ENCODE measurements at regions not wholly inside any gene's neighbourhood (a gene's known extent, or its start where the extent isn't known, plus 50 kb on each side); places are given as distances from the start of the nearest gene placed in this dataset.

GRCh38 chr6:23532227-23532626 lies 593.8 kb upstream of the NRSN1 start:
- Histone ChIP-seq H4K20me1 (replicated peaks; ENCODE audit: control insufficient read depth, extremely low read depth, insufficient read depth, low read length) (no peaks in the 10 kb centered on the region), H3K27ac (ENCODE audit: insufficient read depth, low read depth, low read length) (no peak overlapping the region), H3K36me3 (ENCODE audit: control insufficient read depth in 2 of 2, extremely low read depth in 1 of 2, insufficient read depth in 2 of 2, low read length in 2 of 2) (no peaks in the 10 kb centered on the region), H2AFZ (ENCODE audit: low read depth, low read length) (no peak overlapping the region), H3K4me1 (ENCODE audit: control insufficient read depth, extremely low read depth, insufficient read depth, low read length) (no peaks in the 10 kb centered on the region), H3K27me3 (ENCODE audit: control insufficient read depth in 2 of 2, insufficient read depth in 2 of 2, low read length in 2 of 2) (no peaks in the 10 kb centered on the region), H3K4me3 (replicated peaks in 1 of 3; ENCODE audit: insufficient read depth in 1 of 3, low read depth in 1 of 3, low read length in 3 of 3) (no peak overlapping the region), H3K79me2 (ENCODE audit: control insufficient read depth, insufficient read depth, low read length) (no peaks in the 10 kb centered on the region), H3K9me3 (replicated peaks; ENCODE audit: control insufficient read depth, insufficient read depth, low read length) (no peaks in the 10 kb centered on the region), H3K4me2 (ENCODE audit: insufficient read depth, low read length) (no peak overlapping the region), H3K9ac (replicated peaks; ENCODE audit: extremely low read depth, insufficient read depth, low read length) (no peak overlapping the region), H3K9me1 (replicated peaks; ENCODE audit: control insufficient read depth, extremely low read depth, insufficient read depth, low read length) (no peaks in the 10 kb centered on the region)
- CTCF ChIA-PET, result interaction anchor here (1.2 kb wide), 1 partner anchor 47 kb away, joined by 3 read pairs; no protein-coding TSS in a partner anchor
- dilution Hi-C loops (cut with MboI; ENCODE audit: extremely low pct_ligation_motif_present, low sequenced_read_pairs), result no loop called here
- intact Hi-C loops (cut with micrococcal nuclease), result no loop called here
- BruUV-seq (replicated peaks), result no TSS peak
- TF ChIP-seq EZH2 (IDR thresholded peaks at IDR 0.05; ENCODE audit: borderline replicate concordance, low read depth, low read length, severe bottlenecking), result no peak
- TF ChIP-seq CTCF (IDR thresholded peaks at IDR 0.05; ENCODE audit: extremely low read depth in 1 of 2, insufficient read depth in 1 of 2, low read depth in 1 of 2, low read length in 2 of 2), result no peak
- no peak for TF ChIP-seq POLR2AphosphoS5 (IDR thresholded peaks at IDR 0.05; ENCODE audit: insufficient read depth, low read depth, low read length)
- no peak for TF ChIP-seq GATA2 (IDR thresholded peaks at IDR 0.05; ENCODE audit: insufficient read depth, insufficient read length, low read depth, low read length)
- DNase-seq (ENCODE audit: low read depth, low spot score) (no peak), FAIRE-seq (no peak)
- POLR2A ChIA-PET, result no interaction called here

DNA sequence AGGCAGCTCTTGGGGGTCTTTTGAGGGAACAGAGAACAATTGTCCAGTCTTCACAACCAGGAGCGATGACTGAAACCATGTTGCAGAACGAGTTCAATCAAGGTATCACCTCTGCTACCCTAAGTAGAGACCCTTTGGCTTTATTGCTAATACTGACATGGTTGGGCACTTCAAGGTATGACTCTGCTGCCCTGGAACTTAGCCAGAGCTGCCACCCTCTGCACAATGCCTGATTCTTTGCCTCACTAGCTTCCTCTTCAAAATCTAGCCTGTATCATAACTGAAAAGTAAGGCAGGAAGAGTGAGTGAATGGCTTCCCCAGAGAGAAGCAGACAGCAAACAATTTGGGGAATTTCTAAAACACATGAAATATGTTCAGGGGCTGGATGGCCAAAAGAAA lies 592.7 kb upstream of the NRSN1 start:
- Histone ChIP-seq H2AFZ (ENCODE audit: low read depth, low read length) (no peak overlapping the region), H3K9me1 (replicated peaks; ENCODE audit: control insufficient read depth, extremely low read depth, insufficient read depth, low read length) (no peaks in the 10 kb centered on the region), H4K20me1 (replicated peaks; ENCODE audit: control insufficient read depth, extremely low read depth, insufficient read depth, low read length) (no peaks in the 10 kb centered on the region), H3K9ac (replicated peaks; ENCODE audit: extremely low read depth, insufficient read depth, low read length) (no peak overlapping the region), H3K4me1 (ENCODE audit: control insufficient read depth, extremely low read depth, insufficient read depth, low read length) (no peaks in the 10 kb centered on the region), H3K36me3 (ENCODE audit: control insufficient read depth in 2 of 2, extremely low read depth in 1 of 2, insufficient read depth in 2 of 2, low read length in 2 of 2) (no peaks in the 10 kb centered on the region), H3K79me2 (ENCODE audit: control insufficient read depth, insufficient read depth, low read length) (no peaks in the 10 kb centered on the region), H3K9me3 (replicated peaks; ENCODE audit: control insufficient read depth, insufficient read depth, low read length) (no peaks in the 10 kb centered on the region), H3K4me3 (replicated peaks in 1 of 3; ENCODE audit: insufficient read depth in 1 of 3, low read depth in 1 of 3, low read length in 3 of 3) (no peak overlapping the region), H3K27me3 (ENCODE audit: control insufficient read depth in 2 of 2, insufficient read depth in 2 of 2, low read length in 2 of 2) (no peaks in the 10 kb centered on the region), H3K27ac (ENCODE audit: insufficient read depth, low read depth, low read length) (no peak overlapping the region), H3K4me2 (ENCODE audit: insufficient read depth, low read length) (no peak overlapping the region)
- POLR2A ChIA-PET, result no interaction called here
- intact Hi-C loops (cut with micrococcal nuclease), result no loop called here
- FAIRE-seq (no peak), DNase-seq (ENCODE audit: low read depth, low spot score) (no peak)
- dilution Hi-C loops (cut with MboI; ENCODE audit: extremely low pct_ligation_motif_present, low sequenced_read_pairs), result no loop called here
- TF ChIP-seq CTCF (IDR thresholded peaks at IDR 0.05; ENCODE audit: extremely low read depth in 1 of 2, insufficient read depth in 1 of 2, low read depth in 1 of 2, low read length in 2 of 2) (no peak), JUN (IDR thresholded peaks at IDR 0.05; ENCODE audit: borderline replicate concordance, insufficient read depth, insufficient read length, low read depth) (no peak), FOS (IDR thresholded peaks at IDR 0.05; ENCODE audit: borderline replicate concordance, insufficient read depth, low read length) (no peak), MYC (IDR thresholded peaks at IDR 0.05; ENCODE audit: low read depth, low read length) (no peak), EZH2 (IDR thresholded peaks at IDR 0.05; ENCODE audit: borderline replicate concordance, low read depth, low read length, severe bottlenecking) (no peak)
- CTCF ChIA-PET, result interaction anchor here (1.2 kb wide), 1 partner anchor 49 kb away, joined by 3 read pairs; no protein-coding TSS in a partner anchor
- BruUV-seq (replicated peaks), result no TSS peak
